ENCODE measurements at regions not wholly inside any gene's neighbourhood (a gene's known extent, or its start where the extent isn't known, plus 50 kb on each side); places are given as distances from the start of the nearest gene placed in this dataset.

GRCh38 chr9:79123415-79123814 lies 448.4 kb upstream of the TLE4 start (continued):
- TF ChIP-seq CTBP2 (IDR thresholded peaks at IDR 0.05; ENCODE audit: borderline replicate concordance, insufficient read depth, insufficient read length, low read length) (no peak), CBX5 (IDR thresholded peaks at IDR 0.05; ENCODE audit: low read depth, low read length) (no peak), RFX5 (IDR thresholded peaks at IDR 0.05; ENCODE audit: borderline replicate concordance, low read depth, low read length) (no peak), SRF (IDR thresholded peaks at IDR 0.05; ENCODE audit: low read depth, low read length) (no peak), BCL11A (IDR thresholded peaks at IDR 0.05; ENCODE audit: low read depth in 2 of 2, low read length in 2 of 2) (no peak), SP1 (IDR thresholded peaks at IDR 0.05; ENCODE audit: low read depth, low read length) (no peak)
- TF ChIP-seq, protein P1, sequence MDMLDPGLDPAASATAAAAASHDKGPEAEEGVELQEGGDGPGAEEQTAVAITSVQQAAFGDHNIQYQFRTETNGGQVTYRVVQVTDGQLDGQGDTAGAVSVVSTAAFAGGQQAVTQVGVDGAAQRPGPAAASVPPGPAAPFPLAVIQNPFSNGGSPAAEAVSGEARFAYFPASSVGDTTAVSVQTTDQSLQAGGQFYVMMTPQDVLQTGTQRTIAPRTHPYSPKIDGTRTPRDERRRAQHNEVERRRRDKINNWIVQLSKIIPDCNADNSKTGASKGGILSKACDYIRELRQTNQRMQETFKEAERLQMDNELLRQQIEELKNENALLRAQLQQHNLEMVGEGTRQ (IDR thresholded peaks at IDR 0.05; ENCODE audit: low read length) = no peak
